Cerebellar cortex (tissue), 1 donor: ENCODE measurements at regions not wholly inside any gene's neighbourhood (a gene's known extent, or its start where the extent isn't known, plus 50 kb on each side); places are given as distances from the start of the nearest gene placed in this dataset.
A peak's percentile ranks its signal among the peaks of the same experiment; 100 is the strongest.
"Not testable (repeated sequence)": the region's sequence is repeated elsewhere in the genome, so short reads cannot be mapped to it uniquely, and the experiment has no call there.

Source experiments
- DNase-seq: peaks from one replicate; pipeline ENCODE4 v3.0.0-alpha.2; 2015; ENCODE audit warnings: low spot score

- DNase-seq, result no peak
Measured at GRCh38 chr1:82820816-82821215, 1020.1 kb downstream of the ADGRL2 start.

GRCh38 chr1:82819234-82819633 lies 1018.5 kb downstream of the ADGRL2 start:
- no peak for DNase-seq

- no peak for DNase-seq
Measured at GRCh38 chr1:82818586-82818985, 1017.9 kb downstream of the ADGRL2 start.

- DNase-seq, result peak; percentile 1
Measured at GRCh38 chr1:82813386-82813785, 1012.7 kb downstream of the ADGRL2 start.

GRCh38 chr1:82810601-82811000 lies 1009.9 kb downstream of the ADGRL2 start:
- DNase-seq, result no peak

- no peak for DNase-seq
Measured at GRCh38 chr1:82807563-82807962, 1006.8 kb downstream of the ADGRL2 start.

- DNase-seq, result no peak
Measured at GRCh38 chr1:82806133-82806532, 1005.4 kb downstream of the ADGRL2 start.

- no peak for DNase-seq
Measured at GRCh38 chr1:82801176-82801575, 1000.4 kb downstream of the ADGRL2 start.

- no peak for DNase-seq
Measured at GRCh38 chr1:82800721-82801120, 1000.0 kb downstream of the ADGRL2 start.

- no peak for DNase-seq
Measured at GRCh38 chr1:82799261-82799660, 998.5 kb downstream of the ADGRL2 start.

- no peak for DNase-seq
Measured at GRCh38 chr1:82795508-82796149, 994.9 kb downstream of the ADGRL2 start.

GRCh38 chr1:82792151-82792550 lies 991.4 kb downstream of the ADGRL2 start:
- no peak for DNase-seq

GRCh38 chr1:82790556-82790955 lies 989.8 kb downstream of the ADGRL2 start:
- no peak for DNase-seq

GRCh38 chr1:82788660-82789059 lies 987.9 kb downstream of the ADGRL2 start:
- DNase-seq, result no peak

GRCh38 chr1:82788038-82788437 lies 987.3 kb downstream of the ADGRL2 start:
- no peak for DNase-seq

GRCh38 chr1:82786883-82787282 lies 986.1 kb downstream of the ADGRL2 start:
- no peak for DNase-seq

GRCh38 chr1:82785268-82785790 lies 984.6 kb downstream of the ADGRL2 start:
- no peak for DNase-seq

- DNase-seq, result no peak
Measured at GRCh38 chr1:82783044-82783443, 982.3 kb downstream of the ADGRL2 start.

GRCh38 chr1:82782599-82782998 lies 981.9 kb downstream of the ADGRL2 start:
- DNase-seq, result no peak

GRCh38 chr1:82778612-82779011 lies 977.9 kb downstream of the ADGRL2 start:
- no peak for DNase-seq

- no peak for DNase-seq
Measured at GRCh38 chr1:82777240-82777639, 976.5 kb downstream of the ADGRL2 start.

- DNase-seq, result not testable (repeated sequence)
Measured at GRCh38 chr1:82776730-82777129, 976.0 kb downstream of the ADGRL2 start.

- peak; percentile 20 for DNase-seq
Measured at GRCh38 chr1:82775406-82776000, 974.8 kb downstream of the ADGRL2 start.
